Subcutaneous abdominal adipose tissue (tissue), 5 donors: ENCODE measurements at regions not wholly inside any gene's neighbourhood (a gene's known extent, or its start where the extent isn't known, plus 50 kb on each side); places are given as distances from the start of the nearest gene placed in this dataset.

ENCODE experiments used
- H3K27ac ChIP-seq: one replicate; pipeline ENCODE4 v1.7.0; 2013; ENCODE audit warnings: low read depth, mild to moderate bottlenecking, inconsistent platforms, low read length, moderate library complexity
- H3K27me3 ChIP-seq, 5 donors: one replicate each; pipeline ENCODE4 v1.7.0; 2013; ENCODE audit warnings: low read length in 5 of 5, inconsistent platforms in 1 of 5; ENCODE audit not compliant: control insufficient read depth in 5 of 5, insufficient read depth in 4 of 5
- H3K36me3 ChIP-seq, 5 donors: one replicate each; pipeline ENCODE4 v1.7.0; 2013; ENCODE audit warnings: low read length in 5 of 5; ENCODE audit not compliant: control insufficient read depth in 5 of 5, insufficient read depth in 5 of 5
- H3K4me1 ChIP-seq, 5 donors: one replicate each; pipeline ENCODE4 v1.7.0; 2013; ENCODE audit warnings: low read length in 5 of 5, mild to moderate bottlenecking in 3 of 5, moderate library complexity in 1 of 5; ENCODE audit not compliant: control insufficient read depth in 5 of 5, insufficient read depth in 5 of 5
- H3K4me3 ChIP-seq, 5 donors: one replicate each; pipeline ENCODE4 v1.7.0; 2013; ENCODE audit warnings: low read length in 5 of 5, low read depth in 1 of 5
- H3K9ac ChIP-seq, 5 donors: one replicate each; pipeline ENCODE4 v1.7.0; 2013; ENCODE audit warnings: low read length in 5 of 5, mild to moderate bottlenecking in 4 of 5, moderate library complexity in 3 of 5
- H3K9me3 ChIP-seq, 5 donors: one replicate each; pipeline ENCODE4 v1.7.0; 2013; ENCODE audit warnings: low read length in 5 of 5; ENCODE audit not compliant: control insufficient read depth in 5 of 5
- donor health status: healthy.
- donor health status: healthy.
- donor health status: healthy.
- donor health status: healthy.
- donor health status: healthy.

DNA sequence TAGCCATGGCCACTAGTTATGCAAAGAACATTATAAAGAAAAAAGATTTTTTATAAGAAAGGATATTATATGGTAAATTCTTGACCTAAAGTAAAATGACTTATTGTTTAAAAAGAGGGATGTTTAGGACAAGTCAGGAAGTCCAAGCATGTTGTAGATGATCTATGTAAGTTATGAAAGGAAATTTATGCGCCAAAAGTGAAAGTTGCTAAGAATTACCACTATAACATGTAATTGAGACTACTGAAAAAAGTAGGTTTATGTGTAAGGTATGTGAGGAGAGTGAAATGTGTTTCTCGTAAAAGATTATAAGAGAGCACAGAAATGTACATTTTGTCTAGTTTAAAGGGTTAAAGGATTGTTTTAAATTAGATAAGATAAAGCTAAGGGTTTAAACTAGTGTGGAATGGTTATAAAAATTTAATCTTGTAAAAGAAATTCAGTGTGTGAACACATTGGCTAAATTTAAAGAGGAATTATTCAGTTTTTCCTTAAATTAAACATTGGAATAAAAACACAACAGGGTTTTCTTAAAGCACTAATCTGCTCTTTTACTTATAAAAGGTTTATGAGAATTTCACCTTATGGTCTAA is 1100.4 kb upstream of the EDIL3 start:
- no peak overlapping the region for H3K9ac ChIP-seq
- H3K27ac ChIP-seq = no peak overlapping the region
- no peaks in the 10 kb centered on the region for H3K27me3 ChIP-seq
- H3K36me3 ChIP-seq = no peaks in the 10 kb centered on the region
- peaks cover 0 to 8% (median 6%) of the 10 kb centered on the region in 5 donors for H3K9me3 ChIP-seq
- no peak overlapping the region for H3K4me3 ChIP-seq
- H3K4me1 ChIP-seq = no peaks in the 10 kb centered on the region

- H3K4me1 ChIP-seq = no peaks in the 10 kb centered on the region
- H3K9me3 ChIP-seq = peaks cover 0 to 9% (median 7%) of the 10 kb centered on the region in 5 donors
- no peaks in the 10 kb centered on the region for H3K27me3 ChIP-seq
- no peak overlapping the region for H3K4me3 ChIP-seq
- no peak overlapping the region for H3K9ac ChIP-seq
- no peaks in the 10 kb centered on the region for H3K36me3 ChIP-seq
- no peak overlapping the region for H3K27ac ChIP-seq
Observed at GRCh38 chr5:85488295-85488694, 1103.6 kb upstream of the EDIL3 start.

- H3K27me3 ChIP-seq = no peaks in the 10 kb centered on the region
- no peak overlapping the region for H3K4me3 ChIP-seq
- H3K27ac ChIP-seq = no peak overlapping the region
- no peaks in the 10 kb centered on the region for H3K4me1 ChIP-seq
- peaks cover 0 to 4% (median 0%) of the 10 kb centered on the region in 5 donors for H3K9me3 ChIP-seq
- no peaks in the 10 kb centered on the region for H3K36me3 ChIP-seq
- H3K9ac ChIP-seq = no peak overlapping the region
Observed at GRCh38 chr5:85500869-85501268, 1116.2 kb upstream of the EDIL3 start.

DNA sequence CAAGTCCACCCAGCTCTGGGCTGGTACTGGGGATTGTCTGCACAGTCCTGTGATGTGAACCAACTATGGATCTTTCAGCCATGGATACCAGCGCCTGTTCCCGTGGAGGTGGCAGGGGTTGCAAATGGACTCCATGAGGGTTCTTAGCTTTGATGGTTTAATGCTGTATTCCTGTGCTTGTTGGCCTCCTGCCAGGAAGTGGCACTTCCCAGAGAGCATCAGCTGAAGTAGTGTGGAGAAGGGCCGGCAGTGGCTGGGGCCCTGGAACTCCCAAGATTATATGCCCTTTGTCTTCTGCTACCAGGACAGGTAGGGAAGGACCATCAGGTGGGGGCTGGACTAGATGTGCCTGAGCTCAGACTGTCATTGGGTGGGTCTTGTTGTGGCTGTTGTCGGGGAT is 1104.8 kb upstream of the COX7C start:
- H3K9me3 ChIP-seq = peaks cover 0 to 6% (median 0%) of the 10 kb centered on the region in 5 donors
- no peak overlapping the region for H3K9ac ChIP-seq
- H3K4me3 ChIP-seq = no peak overlapping the region
- H3K4me1 ChIP-seq = no peaks in the 10 kb centered on the region
- H3K27ac ChIP-seq = no peak overlapping the region
- no peaks in the 10 kb centered on the region for H3K27me3 ChIP-seq
- H3K36me3 ChIP-seq = no peaks in the 10 kb centered on the region

DNA sequence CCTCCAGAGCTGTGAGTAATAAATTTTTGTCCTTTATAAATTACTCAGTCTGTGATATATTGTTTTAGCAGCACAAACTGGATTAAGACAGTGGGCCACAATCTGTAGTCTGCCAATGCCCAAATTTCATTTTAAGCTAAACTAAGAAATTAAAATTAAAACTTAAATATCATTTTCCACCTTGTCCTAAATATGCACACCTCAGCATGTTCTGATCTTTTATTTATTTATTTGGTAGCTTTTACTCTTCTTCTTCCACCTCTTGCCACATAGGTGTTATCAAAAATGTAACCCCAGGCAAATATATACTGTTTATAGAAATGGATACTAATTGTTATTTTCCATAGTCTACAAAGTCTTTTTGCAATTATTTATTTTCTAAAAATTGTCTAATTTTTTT is 1102.2 kb upstream of the COX7C start:
- Histone ChIP-seq H3K27me3 (no peaks in the 10 kb centered on the region), H3K4me1 (no peaks in the 10 kb centered on the region), H3K9ac (no peak overlapping the region), H3K9me3 (no peaks in the 10 kb centered on the region), H3K36me3 (no peaks in the 10 kb centered on the region), H3K27ac (no peak overlapping the region), H3K4me3 (no peak overlapping the region)

DNA sequence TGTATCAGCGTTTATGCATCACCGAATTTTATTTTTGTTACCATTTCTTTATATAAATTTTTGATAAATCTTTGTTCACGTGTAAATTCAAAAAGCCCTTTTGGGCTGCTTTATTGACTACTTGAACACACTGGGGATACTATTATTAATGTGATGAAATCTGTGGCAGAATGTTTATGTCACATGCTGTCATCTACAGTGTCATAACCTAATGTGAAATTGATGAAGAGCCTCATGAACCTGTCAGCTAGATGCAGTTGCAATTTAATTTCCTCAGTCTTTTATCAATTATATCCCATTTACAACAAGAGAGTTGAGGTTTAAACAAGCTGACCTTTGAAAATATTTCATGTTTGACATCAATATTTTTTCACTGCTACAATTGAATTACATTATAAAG is 1100.4 kb upstream of the COX7C start:
- no peaks in the 10 kb centered on the region for H3K27me3 ChIP-seq
- H3K36me3 ChIP-seq = no peaks in the 10 kb centered on the region
- H3K9me3 ChIP-seq = no peaks in the 10 kb centered on the region
- no peak overlapping the region for H3K27ac ChIP-seq
- no peaks in the 10 kb centered on the region for H3K4me1 ChIP-seq
- H3K9ac ChIP-seq = no peak overlapping the region
- no peak overlapping the region for H3K4me3 ChIP-seq

GRCh38 chr5:85533341-85534047 is 1084.2 kb upstream of the COX7C start:
- H3K36me3 ChIP-seq = no peaks in the 10 kb centered on the region
- H3K4me1 ChIP-seq = peaks cover 0 to 4% (median 0%) of the 10 kb centered on the region in 5 donors
- H3K9me3 ChIP-seq = no peaks in the 10 kb centered on the region
- H3K4me3 ChIP-seq = no peak overlapping the region
- no peak overlapping the region for H3K9ac ChIP-seq
- H3K27ac ChIP-seq = no peak overlapping the region
- H3K27me3 ChIP-seq = no peaks in the 10 kb centered on the region

DNA sequence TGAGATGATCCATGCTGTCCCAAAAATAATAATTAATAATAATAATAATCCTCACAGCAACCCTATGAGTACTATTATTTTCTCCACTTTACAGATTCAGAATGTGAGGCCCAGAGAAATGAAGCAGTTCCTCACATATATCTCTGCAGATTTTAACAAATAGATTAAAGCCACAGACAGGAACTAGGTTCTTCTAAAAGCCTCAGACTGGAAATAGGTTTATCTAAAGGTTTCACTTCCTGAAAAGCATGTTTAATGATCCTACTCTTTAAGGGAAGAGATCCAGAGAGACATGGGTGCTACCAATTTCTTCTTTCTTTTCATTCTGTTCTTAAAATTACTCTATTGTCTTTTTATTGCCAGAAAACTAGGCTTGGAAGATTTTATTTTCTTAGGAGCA is 1079.4 kb upstream of the COX7C start:
- H3K9me3 ChIP-seq = no peaks in the 10 kb centered on the region

GRCh38 chr5:85545129-85545528 is 1072.6 kb upstream of the COX7C start:
- Histone ChIP-seq H3K36me3 (no peaks in the 10 kb centered on the region), H3K4me1 (no peaks in the 10 kb centered on the region), H3K9me3 (no peaks in the 10 kb centered on the region), H3K27me3 (no peaks in the 10 kb centered on the region), H3K27ac (no peak overlapping the region), H3K9ac (no peak overlapping the region), H3K4me3 (no peak overlapping the region)

More for the DNA sequence above, 1079.4 kb upstream of the COX7C start:
- Histone ChIP-seq H3K36me3 (no peaks in the 10 kb centered on the region), H3K9ac (no peak overlapping the region), H3K27ac (no peak overlapping the region), H3K27me3 (no peaks in the 10 kb centered on the region), H3K4me3 (no peak overlapping the region), H3K4me1 (peaks cover 0 to 2% (median 0%) of the 10 kb centered on the region in 5 donors)

GRCh38 chr5:85549229-85549628 is 1068.5 kb upstream of the COX7C start:
- H3K36me3 ChIP-seq = peaks cover 0 to under 1% (median 0%) of the 10 kb centered on the region in 5 donors
- H3K9me3 ChIP-seq = peaks cover 0 to 19% (median 7%) of the 10 kb centered on the region in 5 donors
- no peaks in the 10 kb centered on the region for H3K4me1 ChIP-seq
- no peak overlapping the region for H3K27ac ChIP-seq
- H3K4me3 ChIP-seq = no peak overlapping the region
- H3K9ac ChIP-seq = no peak overlapping the region
- H3K27me3 ChIP-seq = no peaks in the 10 kb centered on the region
